H1 (cell line): ENCODE measurements at regions not wholly inside any gene's neighbourhood (a gene's known extent, or its start where the extent isn't known, plus 50 kb on each side); places are given as distances from the start of the nearest gene placed in this dataset.

Experiments used
- CTCF ChIA-PET: fragments of 300-600 bp; sonication (Branson Sonifier 250); formaldehyde crosslinking; loops from one replicate; lab custom pipeline; 2021; ENCODE audit not compliant: partially characterized antibody; lab: Charles Lee
- POLR2A ChIA-PET: fragments of 300-600 bp; sonication (Branson Sonifier 250); formaldehyde crosslinking; loops from one replicate; lab custom pipeline; 2021; ENCODE audit warnings: inconsistent platforms; ENCODE audit not compliant: partially characterized antibody; lab: Charles Lee
- DNase-seq, 2 experiments: peaks; one replicate each; pipeline versions ENCODE4 v3.0.0 to v3.0.0-alpha.2; 2010 to 2022; ENCODE audit warnings: low spot score in 2 of 2, low read depth in 1 of 2, mixed read lengths in 1 of 2
- FAIRE-seq: peaks from 2 replicates; lab custom pipeline; 2011; peaks lifted over from hg19 to GRCh38; lab: Jason Lieb, UNC
- H2AFZ ChIP-seq: 2 replicates; pipeline ENCODE4 v1.8.1; 2012; ENCODE audit warnings: low read length, inconsistent platforms
- H2AK5ac ChIP-seq: 2 replicates; pipeline ENCODE4 v1.6.1; 2013; ENCODE audit warnings: low read depth, low read length
- H2BK120ac ChIP-seq: replicated peaks from 2 replicates; pipeline ENCODE3; 2013; ENCODE audit warnings: low read depth, low read length, inconsistent platforms
- H2BK12ac ChIP-seq: 2 replicates; pipeline ENCODE4 v1.6.1; 2013; ENCODE audit warnings: low read depth, low read length
- H2BK15ac ChIP-seq: 2 replicates; pipeline ENCODE4 v1.6.1; 2013; ENCODE audit warnings: low read length
- H2BK20ac ChIP-seq: 2 replicates; pipeline ENCODE4 v1.6.1; 2013; ENCODE audit warnings: low read length
- H2BK5ac ChIP-seq: 2 replicates; pipeline ENCODE4 v1.6.1; 2013; ENCODE audit warnings: low read depth, low read length
- H3K14ac ChIP-seq: 2 replicates; pipeline ENCODE4 v1.6.1; 2013; ENCODE audit warnings: inconsistent platforms; ENCODE audit not compliant: insufficient read length
- H3K18ac ChIP-seq: 2 replicates; pipeline ENCODE4 v1.6.1; 2013; ENCODE audit warnings: low read length; ENCODE audit errors: extremely low read depth
- H3K23ac ChIP-seq: 2 replicates; pipeline ENCODE4 v1.6.1; 2013; ENCODE audit warnings: inconsistent platforms; ENCODE audit not compliant: insufficient read length
- H3K23me2 ChIP-seq: 2 replicates; pipeline ENCODE4 v1.6.1; 2013; ENCODE audit warnings: low read depth, low read length
- H3K27ac ChIP-seq: 2 replicates; pipeline ENCODE4 v1.6.1; 2011; ENCODE audit warnings: low read depth, low read length, inconsistent platforms
- H3K27me3 ChIP-seq, 4 experiments: replicated peaks in 1 of 4; 1 replicate in 1 of 4; 2 replicates in 3 of 4; pipeline versions ENCODE4 v1.6.1 to v1.8.1; 2011 to 2013; ENCODE audit warnings: low read length in 3 of 4, mild to moderate bottlenecking in 3 of 4, inconsistent platforms in 2 of 4, mixed read lengths in 2 of 4, moderate library complexity in 1 of 4; ENCODE audit not compliant: control insufficient read depth in 3 of 4, insufficient read depth in 3 of 4; ENCODE audit errors: extremely low read depth in 1 of 4
- H3K36me3 ChIP-seq, 4 experiments: 2 replicates each; pipeline versions ENCODE4 v1.6.1 to v1.8.1; 2011 to 2013; ENCODE audit warnings: mild to moderate bottlenecking in 4 of 4, low read length in 3 of 4, moderate library complexity in 2 of 4, control low read depth in 1 of 4, inconsistent platforms in 1 of 4; ENCODE audit not compliant: insufficient read depth in 4 of 4, control insufficient read depth in 2 of 4
- H3K4ac ChIP-seq: replicated peaks from 2 replicates; pipeline ENCODE3; 2013; ENCODE audit warnings: low read length, low read depth, mixed read lengths, inconsistent platforms; ENCODE audit not compliant: insufficient read length
- H3K4me1 ChIP-seq, 4 experiments: replicated peaks in 1 of 4; 1 replicate in 1 of 4; 2 replicates in 3 of 4; pipeline versions ENCODE4 v1.6.1 to v1.8.1; 2011 to 2013; ENCODE audit warnings: low read length in 3 of 4, inconsistent platforms in 2 of 4, mixed read lengths in 1 of 4; ENCODE audit not compliant: insufficient read depth in 4 of 4, control insufficient read depth in 3 of 4
- H3K4me2 ChIP-seq, 2 experiments: 2 replicates each; pipeline versions ENCODE4 v1.6.1 to v1.8.1; 2011 to 2013; ENCODE audit warnings: low read depth in 2 of 2, low read length in 2 of 2, control low read depth in 1 of 2, inconsistent platforms in 1 of 2, mild to moderate bottlenecking in 1 of 2; ENCODE audit not compliant: insufficient read depth in 1 of 2
- H3K4me3 ChIP-seq, 4 experiments: fragments of 200-600, 300-600 bp in 1 of 4; sonication (generic), shearing (Covaris generic), sonication (Bioruptor Twin) in 1 of 4; 2 replicates each; pipeline versions ENCODE4 v1.5.1 to v1.8.1; 2011 to 2016; ENCODE audit warnings: low read length in 4 of 4, low read depth in 3 of 4, control low read depth in 2 of 4, inconsistent platforms in 2 of 4, mild to moderate bottlenecking in 2 of 4, mixed read lengths in 1 of 4, moderate library complexity in 1 of 4; ENCODE audit not compliant: insufficient read depth in 2 of 4; ENCODE audit errors: extremely low read depth in 1 of 4
- H3K56ac ChIP-seq: replicated peaks from 2 replicates; pipeline ENCODE3; 2013; ENCODE audit warnings: low read depth, mild to moderate bottlenecking, mixed read lengths, low read length, inconsistent platforms; ENCODE audit not compliant: insufficient read length
- H3K79me1 ChIP-seq: 2 replicates; pipeline ENCODE4 v1.6.1; 2013; ENCODE audit warnings: low read depth, low read length, control low read depth
- H3K79me2 ChIP-seq, 2 experiments: 2 replicates each; pipeline versions ENCODE4 v1.6.1 to v1.8.1; 2012 to 2013; ENCODE audit warnings: low read length in 2 of 2, mild to moderate bottlenecking in 2 of 2, inconsistent platforms in 1 of 2; ENCODE audit not compliant: insufficient read depth in 2 of 2, control insufficient read depth in 1 of 2
- H3K9ac ChIP-seq, 4 experiments: replicated peaks in 1 of 4; 1 replicate in 1 of 4; 2 replicates in 3 of 4; pipeline versions ENCODE4 v1.6.1 to v1.8.1; 2011 to 2013; ENCODE audit warnings: low read depth in 3 of 4, low read length in 3 of 4, control low read depth in 2 of 4, mild to moderate bottlenecking in 2 of 4, moderate library complexity in 2 of 4, inconsistent platforms in 1 of 4; ENCODE audit errors: extremely low read depth in 1 of 4
- H3K9me3 ChIP-seq, 2 experiments: 2 replicates each; pipeline versions ENCODE4 v1.6.1 to v1.8.1; 2012 to 2013; ENCODE audit warnings: mild to moderate bottlenecking in 2 of 2, moderate library complexity in 2 of 2, control low read depth in 1 of 2, inconsistent platforms in 1 of 2, low read depth in 1 of 2, low read length in 1 of 2, mixed read lengths in 1 of 2; ENCODE audit not compliant: insufficient read depth in 2 of 2
- H4K20me1 ChIP-seq, 2 experiments: replicated peaks in 1 of 2; 2 replicates each; pipeline versions ENCODE3 to v1.8.1; 2011 to 2013; ENCODE audit warnings: inconsistent platforms in 2 of 2, low read length in 2 of 2, mild to moderate bottlenecking in 1 of 2; ENCODE audit not compliant: insufficient read depth in 2 of 2, control insufficient read depth in 1 of 2
- H4K5ac ChIP-seq: 2 replicates; pipeline ENCODE4 v1.6.1; 2013; ENCODE audit warnings: low read length, low read depth, mixed read lengths, inconsistent platforms; ENCODE audit not compliant: insufficient read length
- H4K8ac ChIP-seq: 2 replicates; pipeline ENCODE4 v1.8.0; 2013; ENCODE audit warnings: mild to moderate bottlenecking, moderate library complexity, low read length, inconsistent platforms; ENCODE audit not compliant: insufficient read depth; ENCODE audit errors: extremely low read depth
- H4K91ac ChIP-seq: replicated peaks from 2 replicates; pipeline ENCODE3; 2013; ENCODE audit warnings: low read length, mixed read lengths, inconsistent platforms; ENCODE audit not compliant: insufficient read length
- CEBPB ChIP-seq: IDR thresholded peaks from 2 replicates; pipeline ENCODE4 v1.6.1; 2012; ENCODE audit warnings: low read depth, low read length
- EP300 ChIP-seq, 2 experiments: IDR thresholded peaks; 1 replicate in 1 of 2; 2 replicates in 1 of 2; pipeline ENCODE4 v1.6.1; 2011 to 2012; ENCODE audit warnings: low read depth in 2 of 2, low read length in 2 of 2, mild to moderate bottlenecking in 2 of 2, borderline replicate concordance in 1 of 2, inconsistent platforms in 1 of 2, moderate library complexity in 1 of 2
- HDAC2 ChIP-seq, 2 experiments: fragments of 300-600 bp in 1 of 2; sonication (generic) in 1 of 2; IDR thresholded peaks; 2 replicates each; pipeline ENCODE4 v1.6.1; 2011 to 2012; ENCODE audit warnings: low read depth in 2 of 2, low read length in 2 of 2, mild to moderate bottlenecking in 2 of 2, moderate library complexity in 2 of 2, borderline replicate concordance in 1 of 2, inconsistent platforms in 1 of 2
- KDM4A ChIP-seq: IDR thresholded peaks from one replicate; pipeline ENCODE4 v1.7.1; 2012; ENCODE audit warnings: low read depth, mild to moderate bottlenecking, moderate library complexity, low read length, inconsistent platforms; ENCODE audit not compliant: severe bottlenecking
- MAFK ChIP-seq: IDR thresholded peaks from 2 replicates; pipeline ENCODE4 v1.6.1; 2012; ENCODE audit warnings: low read depth, mild to moderate bottlenecking, improper control_type of control experiment, low read length
- RBBP5 ChIP-seq: IDR thresholded peaks from 2 replicates; pipeline ENCODE4 v1.7.1; 2012; ENCODE audit warnings: low read depth, mild to moderate bottlenecking, inconsistent platforms, low read length, moderate library complexity, borderline replicate concordance
- RXRA ChIP-seq: IDR thresholded peaks from 2 replicates; pipeline ENCODE4 v1.6.1; 2011; ENCODE audit warnings: low read depth, mild to moderate bottlenecking, low read length, moderate library complexity; ENCODE audit not compliant: insufficient read depth
- SAP30 ChIP-seq: fragments of 300-600 bp; sonication (generic); IDR thresholded peaks from 2 replicates; pipeline ENCODE4 v1.7.1; 2012; ENCODE audit warnings: low read length, moderate library complexity, mild to moderate bottlenecking, inconsistent platforms; ENCODE audit not compliant: insufficient read depth, insufficient replicate concordance
- SP2 ChIP-seq: IDR thresholded peaks from 2 replicates; pipeline ENCODE4 v1.6.1; 2012; ENCODE audit warnings: mild to moderate bottlenecking, low read length, inconsistent platforms
- TAF7 ChIP-seq: optimal IDR thresholded peaks from 2 replicates; pipeline ENCODE3; 2011; ENCODE audit warnings: low read depth, mild to moderate bottlenecking, inconsistent platforms, low read length, moderate library complexity, borderline replicate concordance
- TCF12 ChIP-seq: IDR thresholded peaks from 2 replicates; pipeline ENCODE4 v1.6.1; 2011; ENCODE audit warnings: low read depth, mild to moderate bottlenecking, low read length
- ZNF274 ChIP-seq: IDR thresholded peaks from 2 replicates; pipeline ENCODE4 v1.7.0; 2012; ENCODE audit warnings: low read length, borderline replicate concordance; ENCODE audit errors: extremely low read depth
- WGBS, 2 experiments: shearing (Covaris generic) in 1 of 2; methylation state at CpG; one replicate each; pipeline versions ENCODE4 v1.1.6 to v1.1.7; 2013 to 2015; ENCODE audit warnings: low lambda C conversion rate in 2 of 2, mixed read lengths in 2 of 2, inconsistent platforms in 1 of 2, low coverage in 1 of 2, missing lambda C conversion rate in 1 of 2; ENCODE audit not compliant: insufficient replicate concordance in 2 of 2, insufficient coverage in 1 of 2, insufficient read length in 1 of 2; ENCODE audit errors: extremely low coverage in 1 of 2, missing lambda C conversion rate in 1 of 2; 5-methylcytosine and 5-hydroxymethylcytosine counted together
- TF ChIP-seq, protein P1 (sequence below): IDR thresholded peaks from 2 replicates; pipeline ENCODE4 v1.6.1; 2011; ENCODE audit warnings: low read depth, mild to moderate bottlenecking, low read length; ENCODE audit not compliant: insufficient read depth

DNA sequence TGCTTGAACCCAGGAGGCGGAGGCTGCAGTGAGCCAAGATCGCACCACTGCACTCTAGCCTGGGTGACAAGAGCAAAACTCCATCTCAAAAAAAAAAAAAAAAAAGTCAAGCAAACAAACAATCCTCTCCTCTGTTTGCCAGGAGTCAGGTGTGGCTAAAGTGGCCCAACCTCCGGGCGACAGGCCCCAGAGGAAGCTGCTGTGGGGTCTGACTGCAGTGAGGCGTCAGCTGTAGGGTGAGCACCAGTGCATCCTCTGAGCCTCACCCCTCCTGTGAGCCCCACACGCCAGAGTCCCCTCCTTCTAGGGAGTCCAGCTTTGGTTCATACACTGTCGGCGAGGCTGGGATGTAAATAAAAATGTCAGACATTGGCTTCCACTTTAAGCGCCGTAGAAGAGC, 76.5 kb upstream of the HS6ST1 start:
- Histone ChIP-seq H4K91ac (no peak overlapping the region), H2BK5ac (no peak overlapping the region), H3K23ac (no peak overlapping the region), H3K18ac (no peak overlapping the region), H3K27me3 (no peaks in the 10 kb centered on the region), H3K9me3 (no peaks in the 10 kb centered on the region), H2BK20ac (0 out of 2 replicates have a peak overlapping the region, but pooled peaks have one; percentile 7), H3K4me2 (no peak overlapping the region), H2AFZ (no peak overlapping the region), H3K79me1 (no peaks in the 10 kb centered on the region), H3K56ac (no peak overlapping the region), H2BK120ac (no peak overlapping the region), H3K23me2 (no peaks in the 10 kb centered on the region), H4K20me1 (no peaks in the 10 kb centered on the region), H3K14ac (no peak overlapping the region), H3K4me1 (peaks cover 0 to 9% (median 5%) of the 10 kb centered on the region in 4 experiments; a peak in 5 of 7 replicates), H2AK5ac (no peak overlapping the region), H2BK15ac (no peak overlapping the region), H3K4me3 (no peak overlapping the region), H3K36me3 (no peaks in the 10 kb centered on the region), H4K5ac (no peak overlapping the region), H3K9ac (no peak overlapping the region), H4K8ac (no peak overlapping the region), H3K27ac (no peak overlapping the region), H3K4ac (no peak overlapping the region), H2BK12ac (no peak overlapping the region), H3K79me2 (no peaks in the 10 kb centered on the region)
- DNase-seq (no peak), FAIRE-seq (no peak)
- ChIA-PET POLR2A (no interaction called here), CTCF (interaction anchor here (0.7 to 1.5 kb wide), 5 partner anchors 9 to 225 kb away, joined by 3 to 5 read pairs (median 3); no protein-coding TSS in a partner anchor)
- 91% methylated on average over 10 of the region's 10 CpGs; no CpG with 5 or more reads in 1 of the 2 experiments for WGBS, 2 experiments
- TF ChIP-seq KDM4A (no peak), TAF7 (no peak), HDAC2 (IDR thresholded peaks at IDR 0.05; ENCODE audit: borderline replicate concordance in 1 of 2, low read depth in 2 of 2, low read length in 2 of 2) (no peak), SAP30 (no peak), ZNF274 (no peak), EP300 (IDR thresholded peaks at IDR 0.05; ENCODE audit: borderline replicate concordance in 1 of 2, low read depth in 2 of 2, low read length in 2 of 2) (no peak), TCF12 (no peak), MAFK (no peak), SP2 (no peak), RXRA (no peak), CEBPB (no peak), RBBP5 (no peak)
- TF ChIP-seq, protein P1, sequence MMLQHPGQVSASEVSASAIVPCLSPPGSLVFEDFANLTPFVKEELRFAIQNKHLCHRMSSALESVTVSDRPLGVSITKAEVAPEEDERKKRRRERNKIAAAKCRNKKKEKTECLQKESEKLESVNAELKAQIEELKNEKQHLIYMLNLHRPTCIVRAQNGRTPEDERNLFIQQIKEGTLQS: no peak
